ENCODE measurements at regions not wholly inside any gene's neighbourhood (a gene's known extent, or its start where the extent isn't known, plus 50 kb on each side); places are given as distances from the start of the nearest gene placed in this dataset.

DNA sequence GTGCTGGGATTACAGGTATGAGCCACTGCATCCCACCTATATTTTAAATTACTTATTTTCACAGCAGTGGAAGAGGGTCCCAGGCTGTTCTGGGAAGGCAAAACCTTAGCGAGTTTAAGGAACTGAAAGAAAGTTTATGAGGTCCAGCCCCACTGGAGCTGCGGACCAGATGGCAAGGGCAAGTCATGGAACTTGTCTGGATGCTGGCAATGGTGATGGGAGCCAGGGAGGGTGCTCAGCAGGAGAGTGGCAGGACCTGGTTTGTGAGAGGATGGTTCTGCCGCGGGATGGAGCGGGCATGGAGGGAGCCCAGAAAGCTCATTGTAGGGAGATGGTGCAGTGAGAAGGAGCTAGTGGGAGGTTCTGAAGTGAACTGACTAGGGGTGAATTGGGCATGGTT lies 50.6 kb upstream of the SLC45A1 start:
- peaks cover 8% of the 10 kb centered on the region for H3K27me3 Mint-ChIP-seq
- H3K27ac Mint-ChIP-seq = peak overlapping the region in 1 of 2 donors; percentile 8
- ATAC-seq (no peak), DNase-seq (no peak)
- H3K4me1 Mint-ChIP-seq = no peaks in the 10 kb centered on the region
- no peaks in the 10 kb centered on the region for H3K9me3 Mint-ChIP-seq
- no peak overlapping the region for H3K4me3 Mint-ChIP-seq

DNA sequence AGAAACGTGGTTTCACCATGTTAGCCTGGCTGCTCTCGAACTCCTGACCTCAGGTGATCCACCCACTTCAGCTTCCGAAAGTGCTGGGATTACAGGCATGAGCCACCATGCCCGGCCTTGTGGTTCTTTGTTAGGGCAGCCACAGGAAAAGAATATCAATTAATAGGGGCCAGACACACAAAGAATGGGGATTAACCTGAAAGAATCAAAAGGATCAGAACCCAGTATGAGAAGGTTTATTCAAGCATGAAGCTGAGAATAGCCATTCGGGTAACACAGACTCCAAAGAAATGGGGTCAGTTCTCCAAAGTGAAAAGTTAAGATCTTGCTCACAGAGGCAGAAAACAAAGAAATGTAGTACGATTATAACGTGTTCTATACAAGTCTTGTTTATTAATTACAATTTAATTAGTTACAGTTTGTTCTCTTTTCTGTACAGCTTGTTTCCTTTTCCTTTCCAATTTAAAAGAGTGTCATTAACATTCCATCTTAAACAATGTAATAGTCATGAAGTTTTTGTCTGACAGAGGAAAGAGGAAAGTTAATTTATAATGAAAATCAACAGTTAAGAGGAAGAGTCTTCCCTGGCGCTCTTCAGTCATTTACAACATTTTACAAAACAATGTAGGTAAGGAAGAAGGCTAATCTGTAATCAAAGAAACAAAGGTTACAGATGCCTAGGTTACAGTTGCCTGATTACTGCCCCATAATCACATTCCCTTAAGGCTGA lies 51.3 kb upstream of the SLC45A1 start:
- Mint-ChIP-seq H3K27ac (no peak overlapping the region), H3K4me3 (no peak overlapping the region), H3K4me1 (no peaks in the 10 kb centered on the region), H3K9me3 (no peaks in the 10 kb centered on the region), H3K27me3 (peaks cover 8% of the 10 kb centered on the region)
- DNase-seq (no peak), ATAC-seq (no peak)

DNA sequence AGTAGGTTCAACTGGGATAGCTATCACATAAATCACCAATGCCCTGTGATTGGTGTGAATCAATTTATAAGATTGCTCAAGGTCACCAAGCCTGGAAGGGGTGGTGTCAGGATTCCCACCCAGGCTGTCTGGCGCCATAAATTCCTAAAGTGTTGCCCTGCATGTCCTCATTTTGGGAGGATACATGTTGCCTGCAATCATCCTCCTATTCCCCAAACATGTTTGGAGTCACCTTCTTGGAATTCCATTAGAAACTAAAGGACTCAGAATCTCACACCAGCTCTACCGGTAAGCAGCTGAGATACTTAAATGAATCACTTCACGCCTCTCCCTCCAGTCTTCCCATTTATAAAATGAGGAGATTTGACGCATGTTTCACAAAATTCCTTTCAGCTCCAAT lies 54.1 kb upstream of the SLC45A1 start:
- H3K9me3 Mint-ChIP-seq = no peaks in the 10 kb centered on the region
- H3K27me3 Mint-ChIP-seq = no peaks in the 10 kb centered on the region
- H3K4me1 Mint-ChIP-seq = no peaks in the 10 kb centered on the region
- no peak for ATAC-seq
- no peak overlapping the region for H3K4me3 Mint-ChIP-seq
- DNase-seq = no peak
- H3K27ac Mint-ChIP-seq = no peak overlapping the region

DNA sequence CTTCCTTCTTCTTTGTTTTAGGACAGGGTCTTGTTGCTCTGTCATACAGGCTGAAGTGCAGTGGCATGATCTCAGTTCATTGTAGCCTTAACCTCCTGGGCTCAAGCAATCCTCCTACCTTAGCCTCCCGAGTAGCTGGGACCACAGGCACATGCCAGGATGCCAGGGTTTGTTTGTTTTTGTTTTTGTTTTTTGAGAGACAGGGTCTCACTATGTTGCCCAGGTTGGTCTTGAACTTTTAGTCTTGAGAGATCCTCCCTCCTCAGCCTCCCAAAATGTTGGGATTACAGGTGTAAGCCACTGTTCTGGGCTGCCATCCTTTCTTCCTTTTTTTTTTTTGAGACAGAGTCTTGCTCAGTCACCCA lies 56.5 kb upstream of the SLC45A1 start:
- Mint-ChIP-seq H3K27ac (no peak overlapping the region), H3K27me3 (peaks cover 6% of the 10 kb centered on the region), H3K4me1 (no peaks in the 10 kb centered on the region), H3K4me3 (no peak overlapping the region), H3K9me3 (no peaks in the 10 kb centered on the region)
- ATAC-seq (no peak), DNase-seq (no peak)

- Mint-ChIP-seq H3K4me3 (no peak overlapping the region), H3K4me1 (no peaks in the 10 kb centered on the region), H3K27ac (peak overlapping the region in 1 of 2 donors; percentile 30), H3K27me3 (peaks cover 6% of the 10 kb centered on the region), H3K9me3 (no peaks in the 10 kb centered on the region)
- DNase-seq = no peak
- no peak for ATAC-seq
Measured at GRCh38 chr1:8259498-8260290, 58.2 kb upstream of the SLC45A1 start.

GRCh38 chr1:8257621-8258020 lies 60.3 kb upstream of the SLC45A1 start:
- H3K4me3 Mint-ChIP-seq = no peak overlapping the region
- DNase-seq = no peak
- peaks cover 6% of the 10 kb centered on the region for H3K27me3 Mint-ChIP-seq
- no peak for ATAC-seq
- H3K4me1 Mint-ChIP-seq = peaks cover 4% of the 10 kb centered on the region
- H3K9me3 Mint-ChIP-seq = no peaks in the 10 kb centered on the region
- H3K27ac Mint-ChIP-seq = peak overlapping the region; percentile 79 to 87

DNA sequence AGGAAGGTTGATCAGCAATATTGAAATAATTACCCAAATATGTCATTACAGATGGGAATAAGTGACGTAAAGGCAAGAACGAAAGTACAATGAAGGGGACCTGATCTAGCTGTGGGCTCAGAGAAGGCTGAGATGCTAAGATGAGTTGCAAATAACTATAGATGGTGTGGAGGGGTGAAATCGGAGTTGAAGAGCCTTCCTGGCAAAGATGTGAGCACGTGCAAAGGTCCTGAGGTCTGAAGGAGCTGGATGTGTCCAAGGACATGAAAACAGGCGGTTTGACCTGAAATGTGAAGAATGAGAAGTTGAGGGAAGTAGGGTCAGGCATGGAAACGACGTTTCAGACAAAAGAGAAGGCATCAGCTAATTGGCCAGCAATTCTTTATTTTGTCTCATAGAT lies 61.6 kb upstream of the SLC45A1 start:
- peaks cover 7% of the 10 kb centered on the region for H3K4me1 Mint-ChIP-seq
- H3K27ac Mint-ChIP-seq = no peak overlapping the region
- ATAC-seq = no peak
- peaks cover 6% of the 10 kb centered on the region for H3K27me3 Mint-ChIP-seq
- no peak overlapping the region for H3K4me3 Mint-ChIP-seq
- H3K9me3 Mint-ChIP-seq = no peaks in the 10 kb centered on the region
- DNase-seq = no peak

GRCh38 chr1:8255712-8256111 lies 62.2 kb upstream of the SLC45A1 start:
- no peak overlapping the region for H3K27ac Mint-ChIP-seq
- no peaks in the 10 kb centered on the region for H3K9me3 Mint-ChIP-seq
- no peak overlapping the region for H3K4me3 Mint-ChIP-seq
- DNase-seq (no peak), ATAC-seq (no peak)
- peaks cover 10% of the 10 kb centered on the region for H3K27me3 Mint-ChIP-seq
- H3K4me1 Mint-ChIP-seq = peaks cover 7% of the 10 kb centered on the region

DNA sequence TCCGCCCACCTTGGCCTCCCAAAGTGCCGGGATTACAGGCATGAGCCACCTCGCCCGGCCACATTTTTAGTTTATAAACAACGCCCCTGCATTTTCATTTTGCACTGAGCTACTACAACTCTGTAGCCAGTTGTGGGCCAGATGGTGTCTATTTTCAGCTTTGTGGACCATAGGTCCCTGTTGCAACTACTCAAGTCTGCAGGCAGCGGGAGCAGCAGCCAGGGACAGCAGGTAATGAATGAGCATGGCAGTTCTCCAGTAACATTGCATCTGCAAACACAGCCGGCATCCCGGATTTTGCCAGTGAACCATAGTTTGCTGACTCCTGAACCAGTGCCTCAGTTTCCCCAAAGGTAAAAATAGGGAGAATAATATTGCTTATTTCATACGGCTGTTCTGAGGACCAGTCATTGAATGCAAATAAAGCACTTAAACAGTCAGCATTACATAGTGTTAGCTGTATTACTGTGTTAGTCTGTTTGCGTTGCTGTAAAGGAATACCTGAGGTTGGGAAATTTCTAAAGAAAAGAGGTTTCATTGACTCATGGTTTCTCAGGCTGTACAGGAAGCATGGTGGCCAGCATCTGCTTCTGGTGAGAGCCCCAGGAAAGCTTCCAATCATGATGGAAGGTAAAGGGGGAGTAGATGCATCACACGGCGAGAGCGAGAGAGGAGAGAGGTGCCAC lies 65.5 kb upstream of the SLC45A1 start:
- DNase-seq = no peak
- Mint-ChIP-seq H3K9me3 (no peaks in the 10 kb centered on the region), H3K4me1 (peaks cover 14% of the 10 kb centered on the region), H3K27me3 (peaks cover 15% of the 10 kb centered on the region), H3K4me3 (no peak overlapping the region), H3K27ac (no peak overlapping the region)
- ATAC-seq = no peak

GRCh38 chr1:8251635-8252034 lies 66.3 kb upstream of the SLC45A1 start:
- Mint-ChIP-seq H3K4me1 (peaks cover 14% of the 10 kb centered on the region), H3K4me3 (no peak overlapping the region), H3K27me3 (peaks cover 11% of the 10 kb centered on the region), H3K9me3 (no peaks in the 10 kb centered on the region), H3K27ac (no peak overlapping the region)
- DNase-seq (no peak), ATAC-seq (no peak)

DNA sequence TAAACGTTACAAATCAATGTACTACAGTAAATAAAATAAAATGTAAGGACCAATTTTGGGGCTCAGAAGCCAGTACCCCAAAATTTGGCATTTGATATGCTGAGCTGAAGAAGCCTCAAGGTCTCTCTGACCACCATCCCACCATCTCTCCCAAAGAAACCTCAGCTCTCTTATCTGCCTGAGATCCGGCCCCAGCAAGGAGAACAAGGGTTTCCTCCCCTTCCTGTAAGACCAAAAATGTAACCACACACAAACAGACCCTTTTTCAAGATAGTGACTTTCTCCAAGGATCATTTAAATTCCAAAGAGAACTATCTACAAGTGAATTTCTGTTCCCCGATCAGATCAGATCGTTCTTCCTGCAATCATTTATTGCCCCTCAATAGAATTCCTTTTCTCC lies 68.1 kb upstream of the SLC45A1 start:
- no peaks in the 10 kb centered on the region for H3K9me3 Mint-ChIP-seq
- DNase-seq (no peak), ATAC-seq (no peak)
- peaks cover 11% of the 10 kb centered on the region for H3K27me3 Mint-ChIP-seq
- H3K4me3 Mint-ChIP-seq = no peak overlapping the region
- no peak overlapping the region for H3K27ac Mint-ChIP-seq
- peaks cover 14% of the 10 kb centered on the region for H3K4me1 Mint-ChIP-seq

DNA sequence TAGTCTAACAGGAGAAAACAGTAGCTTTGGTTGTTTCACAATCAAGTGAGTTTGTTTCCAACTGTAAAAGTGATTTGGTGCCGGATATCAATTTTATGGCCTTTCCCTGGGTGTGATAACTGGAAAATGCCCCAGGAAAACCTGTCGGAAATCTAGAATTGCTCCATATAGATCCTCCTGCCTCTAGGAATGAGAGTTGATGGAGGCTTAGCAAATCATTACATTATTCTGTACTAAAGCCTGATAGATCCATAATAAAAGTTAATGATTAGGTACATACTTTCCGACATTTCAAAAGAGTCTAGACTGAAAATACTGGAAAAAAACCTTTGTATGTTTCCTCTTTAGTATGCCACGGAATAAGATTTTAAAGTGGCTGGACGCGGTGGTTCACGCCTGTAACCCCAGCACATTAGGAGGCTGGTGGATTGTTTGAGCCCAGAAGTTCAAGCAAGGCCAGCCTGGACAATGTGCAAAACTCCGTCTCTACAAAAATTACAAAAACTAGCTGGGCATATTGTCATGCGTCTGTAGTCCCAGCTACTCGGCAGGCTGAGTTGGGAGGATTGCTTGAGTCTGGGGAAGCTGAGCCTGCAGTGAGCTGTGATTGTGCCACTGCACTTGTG lies 70.0 kb upstream of the SLC45A1 start:
- peaks cover 11% of the 10 kb centered on the region for H3K27me3 Mint-ChIP-seq
- no peak overlapping the region for H3K27ac Mint-ChIP-seq
- no peak for ATAC-seq
- H3K4me1 Mint-ChIP-seq = peaks cover 12% of the 10 kb centered on the region
- H3K9me3 Mint-ChIP-seq = no peaks in the 10 kb centered on the region
- DNase-seq = no peak
- H3K4me3 Mint-ChIP-seq = no peak overlapping the region

- peaks cover 10% of the 10 kb centered on the region for H3K27me3 Mint-ChIP-seq
- H3K4me3 Mint-ChIP-seq = no peak overlapping the region
- ATAC-seq = no peak
- no peaks in the 10 kb centered on the region for H3K9me3 Mint-ChIP-seq
- peaks cover 7% of the 10 kb centered on the region for H3K4me1 Mint-ChIP-seq
- no peak for DNase-seq
- no peak overlapping the region for H3K27ac Mint-ChIP-seq
Measured at GRCh38 chr1:8244304-8244703, 73.6 kb upstream of the SLC45A1 start.

- Mint-ChIP-seq H3K9me3 (no peaks in the 10 kb centered on the region), H3K4me3 (no peak overlapping the region), H3K4me1 (peaks cover 7% of the 10 kb centered on the region), H3K27ac (no peak overlapping the region), H3K27me3 (peaks cover 10% of the 10 kb centered on the region)
- ATAC-seq (no peak), DNase-seq (no peak)
Measured at GRCh38 chr1:8242498-8242897, 75.4 kb upstream of the SLC45A1 start.

- peak overlapping the region; percentile 43 to 77 for H3K27ac Mint-ChIP-seq
- peaks cover 7% of the 10 kb centered on the region for H3K4me1 Mint-ChIP-seq
- H3K27me3 Mint-ChIP-seq = peaks cover 10% of the 10 kb centered on the region
- no peak for DNase-seq
- no peak for ATAC-seq
- no peaks in the 10 kb centered on the region for H3K9me3 Mint-ChIP-seq
- no peak overlapping the region for H3K4me3 Mint-ChIP-seq
Measured at GRCh38 chr1:8241417-8242014, 76.4 kb upstream of the SLC45A1 start.
